ENCODE measurements at regions not wholly inside any gene's neighbourhood (a gene's known extent, or its start where the extent isn't known, plus 50 kb on each side); places are given as distances from the start of the nearest gene placed in this dataset.

DNA sequence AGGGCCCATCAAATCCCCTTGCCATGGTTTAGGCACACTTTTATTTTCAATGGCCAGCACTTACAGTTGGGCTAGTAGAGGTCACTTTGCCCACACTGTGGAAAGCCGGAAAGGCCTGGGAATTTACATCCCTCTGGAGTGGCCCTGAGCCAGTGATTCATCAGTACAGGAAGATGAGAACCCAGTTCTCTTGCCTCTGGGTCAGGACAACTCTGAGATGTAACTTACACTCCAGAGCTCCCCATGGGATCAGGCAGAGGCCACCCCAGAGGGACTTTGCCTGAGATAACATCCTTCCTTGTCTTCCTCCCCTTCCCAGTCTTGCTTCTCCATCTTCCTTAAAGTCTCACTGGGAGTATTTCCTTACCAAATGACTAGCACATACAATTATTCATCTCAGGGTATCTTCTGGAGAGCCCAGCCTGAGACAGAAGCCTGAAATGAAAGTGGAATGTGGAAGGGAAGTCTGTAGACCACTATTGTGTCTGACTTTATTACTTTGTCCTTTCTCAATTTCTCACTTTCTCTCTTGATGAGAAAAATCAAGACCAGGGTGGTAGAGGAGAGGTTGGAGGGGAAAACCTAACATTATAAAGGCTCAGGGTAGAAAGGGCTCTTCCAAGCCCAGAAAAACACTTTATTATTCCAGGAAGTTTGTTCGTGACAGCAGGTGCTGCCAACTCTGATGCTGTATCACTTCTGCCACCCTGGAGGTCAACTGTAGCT, 220.8 kb downstream of the ZNF621 start:
- Histone ChIP-seq H3K9ac (ENCODE audit: insufficient read depth, low read length, poor library complexity, severe bottlenecking) (no peak overlapping the region), H2AFZ (ENCODE audit: insufficient read depth, low read depth, low read length, poor library complexity, severe bottlenecking) (no peak overlapping the region), H3K27ac (ENCODE audit: low read depth in 1 of 2, low read length in 2 of 2) (no peak overlapping the region), H4K20me1 (ENCODE audit: insufficient read depth, low read length) (no peaks in the 10 kb centered on the region), H3K79me2 (ENCODE audit: insufficient read depth, low read length) (no peaks in the 10 kb centered on the region), H3K4me2 (replicated peaks; ENCODE audit: extremely low read depth, low read length, poor library complexity, severe bottlenecking) (no peak overlapping the region), H3K4me1 (ENCODE audit: control insufficient read depth in 1 of 2, insufficient read depth in 2 of 2, low read length in 2 of 2) (no peaks in the 10 kb centered on the region), H3K4me3 (replicated peaks in 1 of 3; ENCODE audit: low read depth in 2 of 3, low read length in 3 of 3) (no peak overlapping the region), H3K36me3 (replicated peaks in 1 of 2; ENCODE audit: control insufficient read depth in 1 of 2, insufficient read depth in 2 of 2, low read length in 2 of 2) (no peaks in the 10 kb centered on the region), H3K9me3 (replicated peaks in 1 of 2; ENCODE audit: control insufficient read depth in 1 of 2, insufficient read depth in 1 of 2, low read length in 2 of 2) (no peaks in the 10 kb centered on the region), H3K27me3 (ENCODE audit: control insufficient read depth in 2 of 2, insufficient read depth in 2 of 2, low read length in 2 of 2) (no peaks in the 10 kb centered on the region)
- 100% methylated on average over 1 of the region's 2 CpGs for WGBS (ENCODE audit: insufficient coverage)
- no peak for DNase-seq
- Mint-ChIP-seq H3K27ac (no peak overlapping the region), H3K36me3 (no peaks in the 10 kb centered on the region), H3K4me3 (no peak overlapping the region), H3K27me3 (ENCODE audit: low read depth in 3 of 3) (no peaks in the 10 kb centered on the region), H3K9me3 (no peaks in the 10 kb centered on the region), H3K4me1 (peaks cover 3% of the 10 kb centered on the region)
- TF ChIP-seq, protein P1, sequence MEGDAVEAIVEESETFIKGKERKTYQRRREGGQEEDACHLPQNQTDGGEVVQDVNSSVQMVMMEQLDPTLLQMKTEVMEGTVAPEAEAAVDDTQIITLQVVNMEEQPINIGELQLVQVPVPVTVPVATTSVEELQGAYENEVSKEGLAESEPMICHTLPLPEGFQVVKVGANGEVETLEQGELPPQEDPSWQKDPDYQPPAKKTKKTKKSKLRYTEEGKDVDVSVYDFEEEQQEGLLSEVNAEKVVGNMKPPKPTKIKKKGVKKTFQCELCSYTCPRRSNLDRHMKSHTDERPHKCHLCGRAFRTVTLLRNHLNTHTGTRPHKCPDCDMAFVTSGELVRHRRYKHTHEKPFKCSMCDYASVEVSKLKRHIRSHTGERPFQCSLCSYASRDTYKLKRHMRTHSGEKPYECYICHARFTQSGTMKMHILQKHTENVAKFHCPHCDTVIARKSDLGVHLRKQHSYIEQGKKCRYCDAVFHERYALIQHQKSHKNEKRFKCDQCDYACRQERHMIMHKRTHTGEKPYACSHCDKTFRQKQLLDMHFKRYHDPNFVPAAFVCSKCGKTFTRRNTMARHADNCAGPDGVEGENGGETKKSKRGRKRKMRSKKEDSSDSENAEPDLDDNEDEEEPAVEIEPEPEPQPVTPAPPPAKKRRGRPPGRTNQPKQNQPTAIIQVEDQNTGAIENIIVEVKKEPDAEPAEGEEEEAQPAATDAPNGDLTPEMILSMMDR (IDR thresholded peaks at IDR 0.05), result no peak
- intact Hi-C loops (cut with micrococcal nuclease), result no loop called here

DNA sequence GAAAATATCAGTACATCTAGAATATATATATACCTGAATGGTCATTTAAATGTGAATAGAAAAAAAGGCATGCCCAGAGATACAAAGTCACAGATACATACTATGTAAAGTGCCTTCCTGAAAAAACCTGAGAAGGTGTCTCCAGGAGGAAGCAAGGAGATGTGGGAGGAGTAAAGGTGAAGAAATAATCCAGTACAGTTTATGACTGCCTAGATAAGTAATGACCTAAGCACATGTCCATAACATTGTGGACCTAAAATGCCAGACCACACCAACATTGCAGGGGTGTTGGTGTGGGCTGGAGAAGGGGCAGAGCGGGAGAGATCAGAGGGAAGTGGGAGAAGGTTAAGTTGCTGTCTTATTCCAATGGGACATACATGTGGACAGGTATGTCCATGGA, 226.9 kb downstream of the ZNF621 start:
- Histone ChIP-seq H3K9ac (ENCODE audit: insufficient read depth, low read length, poor library complexity, severe bottlenecking) (no peak overlapping the region), H3K36me3 (replicated peaks in 1 of 2; ENCODE audit: control insufficient read depth in 1 of 2, insufficient read depth in 2 of 2, low read length in 2 of 2) (no peaks in the 10 kb centered on the region), H3K79me2 (ENCODE audit: insufficient read depth, low read length) (no peaks in the 10 kb centered on the region), H4K20me1 (ENCODE audit: insufficient read depth, low read length) (no peaks in the 10 kb centered on the region), H3K9me3 (replicated peaks in 1 of 2; ENCODE audit: control insufficient read depth in 1 of 2, insufficient read depth in 1 of 2, low read length in 2 of 2) (no peaks in the 10 kb centered on the region), H3K27ac (ENCODE audit: low read depth in 1 of 2, low read length in 2 of 2) (no peak overlapping the region), H3K4me2 (replicated peaks; ENCODE audit: extremely low read depth, low read length, poor library complexity, severe bottlenecking) (no peak overlapping the region), H3K27me3 (ENCODE audit: control insufficient read depth in 2 of 2, insufficient read depth in 2 of 2, low read length in 2 of 2) (no peaks in the 10 kb centered on the region), H3K4me3 (replicated peaks in 1 of 3; ENCODE audit: low read depth in 2 of 3, low read length in 3 of 3) (no peak overlapping the region), H2AFZ (ENCODE audit: insufficient read depth, low read depth, low read length, poor library complexity, severe bottlenecking) (no peak overlapping the region), H3K4me1 (ENCODE audit: control insufficient read depth in 1 of 2, insufficient read depth in 2 of 2, low read length in 2 of 2) (no peaks in the 10 kb centered on the region)
- intact Hi-C loops (cut with micrococcal nuclease), result no loop called here
- Mint-ChIP-seq H3K27me3 (ENCODE audit: low read depth in 3 of 3) (peaks cover 0 to 3% (median 3%) of the 10 kb centered on the region in 3 donors), H3K9me3 (peaks cover 0 to 8% (median 3%) of the 10 kb centered on the region in 7 donors), H3K4me1 (no peaks in the 10 kb centered on the region), H3K36me3 (no peaks in the 10 kb centered on the region), H3K27ac (no peak overlapping the region), H3K4me3 (no peak overlapping the region)
- TF ChIP-seq, protein P1 (IDR thresholded peaks at IDR 0.05), result no peak
- 100% methylated on average over 1 of the region's 1 CpG for WGBS (ENCODE audit: insufficient coverage)
- no peak for DNase-seq

All from CD14-positive monocyte (primary cell).